Neural cell (in vitro differentiated cells): ENCODE measurements at regions not wholly inside any gene's neighbourhood (a gene's known extent, or its start where the extent isn't known, plus 50 kb on each side); places are given as distances from the start of the nearest gene placed in this dataset.
"Not testable (repeated sequence)": the region's sequence is repeated elsewhere in the genome, so short reads cannot be mapped to it uniquely, and the experiment has no call there.

Experiments used
- H2AFZ ChIP-seq: fragments of 200-600, 300-800 bp; sonication (generic), shearing (Covaris generic); 2 replicates; pipeline ENCODE4 v1.6.0; 2014; ENCODE audit warnings: low read depth, mild to moderate bottlenecking, antibody characterized with exemption, low read length, moderate library complexity
- H3F3A ChIP-seq: fragments of 200-600 bp; shearing (Covaris generic); 2 replicates; pipeline ENCODE4 v1.6.1; 2016; ENCODE audit warnings: mild to moderate bottlenecking, moderate library complexity, mixed read lengths, antibody characterized with exemption, low read length; ENCODE audit not compliant: insufficient read depth, poor library complexity, severe bottlenecking
- H3K27ac ChIP-seq: fragments of 200-600, 300-800 bp; sonication (generic), shearing (Covaris generic); 2 replicates; pipeline ENCODE4 v1.5.1; 2014; ENCODE audit warnings: mild to moderate bottlenecking, low read length, moderate library complexity
- H3K27me3 ChIP-seq: fragments of 300-800, 200-600 bp; sonication (generic), shearing (Covaris generic); 2 replicates; pipeline ENCODE4 v1.6.0; 2014; ENCODE audit warnings: mild to moderate bottlenecking, low read depth, low read length, moderate library complexity; ENCODE audit not compliant: insufficient read depth
- H3K36me3 ChIP-seq: fragments of 300-800, 200-600 bp; sonication (generic), shearing (Covaris generic); 2 replicates; pipeline ENCODE4 v1.5.1; 2014; ENCODE audit warnings: mild to moderate bottlenecking, antibody characterized with exemption, low read length, moderate library complexity; ENCODE audit not compliant: insufficient read depth
- H3K4me2 ChIP-seq: fragments of 300-800, 200-600 bp; sonication (generic), shearing (Covaris generic); 2 replicates; pipeline ENCODE4 v1.6.0; 2014; ENCODE audit warnings: mild to moderate bottlenecking, low read length
- H3K4me3 ChIP-seq: fragments of 300-800, 200-600 bp; sonication (generic), shearing (Covaris generic); 2 replicates; pipeline ENCODE4 v1.5.1; 2014; ENCODE audit warnings: mild to moderate bottlenecking, low read length, moderate library complexity
- H3K79me2 ChIP-seq: fragments of 200-600 bp; shearing (Covaris generic); replicated peaks from 2 replicates; pipeline ENCODE4 v1.6.0; 2014; ENCODE audit warnings: mild to moderate bottlenecking, low read length, moderate library complexity; ENCODE audit not compliant: insufficient read depth
- H3K9ac ChIP-seq: fragments of 300-800, 200-600 bp; sonication (generic), shearing (Covaris generic); 2 replicates; pipeline ENCODE4 v1.6.1; 2016; ENCODE audit warnings: mild to moderate bottlenecking, low read length, mixed read lengths
- H3K9me2 ChIP-seq: fragments of 200-600 bp; shearing (Covaris generic); 2 replicates; pipeline ENCODE4 v1.6.1; 2016; ENCODE audit warnings: mild to moderate bottlenecking, low read length, mixed read lengths; ENCODE audit not compliant: insufficient read depth
- H3K9me3 ChIP-seq: fragments of 200-600, 300-800 bp; sonication (generic), shearing (Covaris generic); 2 replicates; pipeline ENCODE4 v1.6.1; 2016; ENCODE audit warnings: mild to moderate bottlenecking, mixed run types, low read length, moderate library complexity, mixed read lengths
- H4K20me1 ChIP-seq: fragments of 200-600 bp; shearing (Covaris generic); 2 replicates; pipeline ENCODE4 v1.6.1; 2016; ENCODE audit warnings: mild to moderate bottlenecking, mixed run types; ENCODE audit not compliant: insufficient read depth
- CTCF ChIP-seq: fragments of 450-650 bp; IDR thresholded peaks from 2 replicates; pipeline ENCODE4 v1.5.1; 2014; ENCODE audit warnings: antibody characterized with exemption, mild to moderate bottlenecking, moderate library complexity; ENCODE audit not compliant: poor library complexity, severe bottlenecking
- EP300 ChIP-seq: fragments of 450-650 bp; conservative IDR thresholded peaks from 2 replicates; pipeline ENCODE4 v1.6.1; 2014; ENCODE audit warnings: antibody characterized with exemption, mild to moderate bottlenecking, moderate library complexity; ENCODE audit not compliant: poor library complexity, severe bottlenecking
- EZH2 ChIP-seq: fragments of 200-600, 300-800 bp; shearing (Covaris generic), sonication (generic); IDR thresholded peaks from 2 replicates; pipeline ENCODE4 v1.6.1; 2014; ENCODE audit warnings: antibody characterized with exemption, low read length, borderline replicate concordance, mild to moderate bottlenecking; ENCODE audit not compliant: insufficient read depth, poor library complexity, severe bottlenecking
- MXI1 ChIP-seq: fragments of 450-650 bp; conservative IDR thresholded peaks from 2 replicates; pipeline ENCODE4 v1.6.1; 2014; ENCODE audit warnings: antibody characterized with exemption, mild to moderate bottlenecking; ENCODE audit not compliant: poor library complexity, severe bottlenecking
- POLR2AphosphoS5 ChIP-seq: IDR thresholded peaks from 2 replicates; pipeline ENCODE4 v1.6.1; 2012
- RAD21 ChIP-seq: fragments of 450-650 bp; conservative IDR thresholded peaks from 2 replicates; pipeline ENCODE4 v1.6.1; 2014; ENCODE audit warnings: antibody characterized with exemption, mild to moderate bottlenecking, moderate library complexity
- REST ChIP-seq: IDR thresholded peaks from 2 replicates; pipeline ENCODE4 v1.6.1; 2012; ENCODE audit warnings: borderline replicate concordance
- SMC3 ChIP-seq: fragments of 450-650 bp; conservative IDR thresholded peaks from 2 replicates; pipeline ENCODE4 v1.6.1; 2014; ENCODE audit warnings: antibody characterized with exemption, mild to moderate bottlenecking, moderate library complexity; ENCODE audit not compliant: poor library complexity
- TAF1 ChIP-seq: IDR thresholded peaks from 2 replicates; pipeline ENCODE4 v1.6.1; 2012; ENCODE audit warnings: low read depth

GRCh38 chr5:124103671-124104070 is 591.7 kb downstream of the CSNK1G3 start (continued):
- no peak for TF ChIP-seq CTCF
- TF ChIP-seq EZH2 = no peak

GRCh38 chr5:124103056-124103455 is 591.1 kb downstream of the CSNK1G3 start:
- not testable (repeated sequence) for H3F3A ChIP-seq, H3K79me2 ChIP-seq, H3K9me2 ChIP-seq, H3K9me3 ChIP-seq, H4K20me1 ChIP-seq, H3K9ac ChIP-seq, H3K4me2 ChIP-seq, H3K4me3 ChIP-seq, H3K27ac ChIP-seq, H2AFZ ChIP-seq, H3K36me3 ChIP-seq, H3K27me3 ChIP-seq

- Histone ChIP-seq H3K9me2 (no peaks in the 10 kb centered on the region), H3K9ac (no peak overlapping the region), H3F3A (no peaks in the 10 kb centered on the region), H3K36me3 (no peaks in the 10 kb centered on the region), H3K9me3 (no peaks in the 10 kb centered on the region), H3K27me3 (no peaks in the 10 kb centered on the region), H4K20me1 (no peaks in the 10 kb centered on the region), H2AFZ (no peak overlapping the region), H3K4me2 (no peak overlapping the region), H3K4me3 (no peak overlapping the region), H3K79me2 (no peaks in the 10 kb centered on the region), H3K27ac (no peak overlapping the region)
- TF ChIP-seq SMC3 (no peak), EZH2 (no peak), CTCF (no peak), MXI1 (no peak), RAD21 (no peak), EP300 (no peak), REST (no peak), POLR2AphosphoS5 (no peak), TAF1 (no peak)
Measured at GRCh38 chr5:124102486-124102885, 590.5 kb downstream of the CSNK1G3 start.
